OCI-LY3 (cell line): ENCODE measurements at regions not wholly inside any gene's neighbourhood (a gene's known extent, or its start where the extent isn't known, plus 50 kb on each side); places are given as distances from the start of the nearest gene placed in this dataset.

Source experiments
- H2AFZ ChIP-seq: fragments of 200-600, 300-600 bp; shearing (Covaris generic); 2 replicates; pipeline ENCODE4 v1.6.0; 2014; ENCODE audit warnings: antibody characterized with exemption, low read depth, low read length
- H3K27ac ChIP-seq: fragments of 200-600, 300-600 bp; sonication (generic); 2 replicates; pipeline ENCODE4 v1.5.1; 2014; ENCODE audit warnings: mild to moderate bottlenecking, low read length, moderate library complexity, mixed read lengths
- H3K27me3 ChIP-seq: fragments of 200-600, 300-600 bp; sonication (generic); 2 replicates; pipeline ENCODE4 v1.6.1; 2014; ENCODE audit warnings: low read depth, low read length, mixed read lengths
- H3K36me3 ChIP-seq: fragments of 200-600, 300-600 bp; sonication (generic); replicated peaks from 2 replicates; pipeline ENCODE3; 2014; ENCODE audit warnings: low read depth, low read length, mixed read lengths
- H3K4me1 ChIP-seq: fragments of 300-600, 200-600 bp; sonication (generic); 2 replicates; pipeline ENCODE4 v1.6.1; 2014; ENCODE audit warnings: low read length, mixed read lengths
- H3K4me2 ChIP-seq: fragments of 200-600, 300-600 bp; sonication (generic); 2 replicates; pipeline ENCODE4 v1.6.1; 2014; ENCODE audit warnings: low read length, mixed read lengths
- H3K4me3 ChIP-seq: fragments of 300-600, 200-600 bp; sonication (generic); 2 replicates; pipeline ENCODE4 v1.5.1; 2014; ENCODE audit warnings: antibody characterized with exemption, mild to moderate bottlenecking, low read length, moderate library complexity
- H3K79me2 ChIP-seq: fragments of 300-600, 200-600 bp; shearing (Covaris generic); 2 replicates; pipeline ENCODE4 v1.6.1; 2014; ENCODE audit warnings: mild to moderate bottlenecking, low read length, mixed read lengths
- H3K9ac ChIP-seq: fragments of 300-600, 200-600 bp; shearing (Covaris generic); 2 replicates; pipeline ENCODE4 v1.6.0; 2014; ENCODE audit warnings: mild to moderate bottlenecking, low read length, moderate library complexity
- H3K9me3 ChIP-seq: fragments of 200-600, 300-600 bp; shearing (Covaris generic); 2 replicates; pipeline ENCODE4 v1.6.1; 2014; ENCODE audit warnings: low read length, mixed read lengths; ENCODE audit not compliant: insufficient read depth
- H4K20me1 ChIP-seq: fragments of 200-600, 300-600 bp; sonication (generic); 2 replicates; pipeline ENCODE4 v1.6.1; 2016; ENCODE audit warnings: low read length, mixed read lengths; ENCODE audit not compliant: insufficient read depth
- EZH2phosphoT487 ChIP-seq: fragments of 200-600 bp; shearing (Covaris generic); IDR thresholded peaks from 2 replicates; pipeline ENCODE4 v1.6.1; 2018; ENCODE audit warnings: antibody characterized with exemption, mixed run types, low read depth
- TF ChIP-seq, protein P1 (sequence below): fragments of 200-600, 300-600 bp; sonication (generic); IDR thresholded peaks from 2 replicates; pipeline ENCODE4 v1.5.1; 2014; ENCODE audit warnings: antibody characterized with exemption, low read length, low read depth

DNA sequence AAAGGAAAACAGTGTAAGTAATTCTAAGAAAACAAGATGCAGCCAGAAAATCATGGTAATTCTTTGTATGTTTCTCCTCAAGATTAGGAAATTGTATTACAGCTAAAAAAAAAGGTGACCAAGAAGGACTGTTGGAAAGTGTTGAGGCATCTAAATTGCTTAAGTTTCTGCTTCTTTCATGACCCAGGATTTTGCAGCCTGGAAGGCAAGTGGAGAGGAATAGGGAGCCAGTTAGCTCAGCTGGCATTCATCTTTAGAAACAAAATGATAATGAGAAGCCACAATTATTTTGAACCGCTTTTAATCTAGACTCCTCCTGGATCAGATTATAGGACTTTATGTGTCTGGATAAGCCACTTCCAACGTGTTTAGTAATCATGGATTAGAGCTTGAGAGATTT is 56.8 kb upstream of the TMEM229A start:
- Histone ChIP-seq H3K79me2 (no peaks in the 10 kb centered on the region), H3K36me3 (no peaks in the 10 kb centered on the region), H3K4me2 (no peak overlapping the region), H3K27me3 (no peaks in the 10 kb centered on the region), H3K9me3 (no peaks in the 10 kb centered on the region), H4K20me1 (no peaks in the 10 kb centered on the region), H3K4me3 (no peak overlapping the region), H3K27ac (no peak overlapping the region), H3K9ac (no peak overlapping the region), H3K4me1 (no peaks in the 10 kb centered on the region), H2AFZ (no peak overlapping the region)
- TF ChIP-seq, protein P1, sequence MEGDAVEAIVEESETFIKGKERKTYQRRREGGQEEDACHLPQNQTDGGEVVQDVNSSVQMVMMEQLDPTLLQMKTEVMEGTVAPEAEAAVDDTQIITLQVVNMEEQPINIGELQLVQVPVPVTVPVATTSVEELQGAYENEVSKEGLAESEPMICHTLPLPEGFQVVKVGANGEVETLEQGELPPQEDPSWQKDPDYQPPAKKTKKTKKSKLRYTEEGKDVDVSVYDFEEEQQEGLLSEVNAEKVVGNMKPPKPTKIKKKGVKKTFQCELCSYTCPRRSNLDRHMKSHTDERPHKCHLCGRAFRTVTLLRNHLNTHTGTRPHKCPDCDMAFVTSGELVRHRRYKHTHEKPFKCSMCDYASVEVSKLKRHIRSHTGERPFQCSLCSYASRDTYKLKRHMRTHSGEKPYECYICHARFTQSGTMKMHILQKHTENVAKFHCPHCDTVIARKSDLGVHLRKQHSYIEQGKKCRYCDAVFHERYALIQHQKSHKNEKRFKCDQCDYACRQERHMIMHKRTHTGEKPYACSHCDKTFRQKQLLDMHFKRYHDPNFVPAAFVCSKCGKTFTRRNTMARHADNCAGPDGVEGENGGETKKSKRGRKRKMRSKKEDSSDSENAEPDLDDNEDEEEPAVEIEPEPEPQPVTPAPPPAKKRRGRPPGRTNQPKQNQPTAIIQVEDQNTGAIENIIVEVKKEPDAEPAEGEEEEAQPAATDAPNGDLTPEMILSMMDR: no peak
- TF ChIP-seq EZH2phosphoT487: no peak

DNA sequence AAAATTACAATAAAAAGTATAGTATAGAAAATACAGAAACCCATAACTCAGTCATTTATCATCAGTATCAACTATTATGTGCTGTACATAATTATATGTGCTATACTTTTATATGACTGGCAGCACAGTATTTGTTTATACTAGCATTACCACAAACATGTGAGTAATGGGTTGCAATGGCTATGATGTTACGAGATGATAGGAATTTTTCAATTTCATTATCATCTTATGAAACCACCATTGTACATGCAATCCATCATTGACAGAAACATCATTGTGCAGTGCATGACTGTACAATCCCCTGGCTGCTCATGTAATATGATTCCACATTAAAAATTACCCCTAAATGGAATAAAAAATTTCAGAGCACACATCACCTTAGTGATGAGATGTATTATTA is 55.7 kb upstream of the TMEM229A start:
- TF ChIP-seq EZH2phosphoT487: no peak
- TF ChIP-seq, protein P1: no peak
- no peak overlapping the region for H3K4me3 ChIP-seq
- H3K36me3 ChIP-seq: no peaks in the 10 kb centered on the region
- no peaks in the 10 kb centered on the region for H4K20me1 ChIP-seq
- H3K79me2 ChIP-seq: no peaks in the 10 kb centered on the region
- H2AFZ ChIP-seq: no peak overlapping the region
- H3K27me3 ChIP-seq: no peaks in the 10 kb centered on the region
- H3K4me1 ChIP-seq: no peaks in the 10 kb centered on the region
- H3K9me3 ChIP-seq: no peaks in the 10 kb centered on the region
- H3K4me2 ChIP-seq: no peak overlapping the region
- no peak overlapping the region for H3K27ac ChIP-seq
- no peak overlapping the region for H3K9ac ChIP-seq

DNA sequence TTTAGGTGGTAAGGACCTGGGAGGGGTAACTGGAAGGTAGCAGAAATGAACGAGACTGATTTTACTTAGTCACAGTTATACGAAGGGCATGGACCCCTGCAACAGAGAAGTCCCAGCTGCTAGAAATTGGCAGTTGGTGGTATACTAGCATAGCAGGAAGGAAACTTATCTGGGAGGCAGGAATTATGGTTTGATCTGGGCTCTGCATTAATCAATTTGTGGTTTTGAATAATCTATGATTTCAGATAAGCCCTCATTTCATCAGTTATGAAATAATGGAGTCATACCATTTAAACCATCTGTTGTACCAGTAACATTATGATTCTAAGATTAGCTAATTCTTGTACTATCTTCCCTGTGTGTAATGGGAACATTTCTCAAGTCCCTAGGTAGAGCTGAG is 54.0 kb upstream of the TMEM229A start:
- Histone ChIP-seq H3K9me3 (no peaks in the 10 kb centered on the region), H3K27me3 (no peaks in the 10 kb centered on the region), H4K20me1 (no peaks in the 10 kb centered on the region), H3K9ac (no peak overlapping the region), H3K36me3 (no peaks in the 10 kb centered on the region), H3K27ac (no peak overlapping the region), H3K4me2 (no peak overlapping the region), H3K79me2 (no peaks in the 10 kb centered on the region), H2AFZ (no peak overlapping the region), H3K4me3 (no peak overlapping the region), H3K4me1 (no peaks in the 10 kb centered on the region)
- TF ChIP-seq EZH2phosphoT487: no peak
- TF ChIP-seq, protein P1: no peak

DNA sequence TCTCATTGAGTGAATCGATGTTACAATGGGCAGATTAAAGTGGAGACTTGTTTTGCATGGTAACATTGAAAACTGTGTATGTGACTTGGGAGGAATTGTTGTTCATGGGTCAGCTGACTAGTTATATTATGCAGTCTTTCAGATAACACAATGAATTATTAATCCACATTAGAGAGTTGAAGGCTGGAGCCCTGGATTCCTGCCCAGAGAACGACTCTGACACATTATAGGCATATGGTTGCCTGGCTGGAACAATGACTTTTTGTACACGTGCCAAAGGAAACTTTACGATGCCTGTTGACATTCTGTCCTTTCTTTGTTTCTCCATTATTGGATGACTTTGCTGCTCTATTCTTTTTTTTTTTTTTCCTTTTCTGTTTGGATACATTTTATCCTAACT is 52.3 kb upstream of the TMEM229A start:
- H3K9ac ChIP-seq: no peak overlapping the region
- no peak overlapping the region for H2AFZ ChIP-seq
- H3K9me3 ChIP-seq: no peaks in the 10 kb centered on the region
- no peak overlapping the region for H3K4me3 ChIP-seq
- no peaks in the 10 kb centered on the region for H4K20me1 ChIP-seq
- TF ChIP-seq EZH2phosphoT487: no peak
- TF ChIP-seq, protein P1: no peak
- no peaks in the 10 kb centered on the region for H3K36me3 ChIP-seq
- no peaks in the 10 kb centered on the region for H3K27me3 ChIP-seq
- H3K4me2 ChIP-seq: no peak overlapping the region
- H3K27ac ChIP-seq: no peak overlapping the region
- no peaks in the 10 kb centered on the region for H3K79me2 ChIP-seq
- no peaks in the 10 kb centered on the region for H3K4me1 ChIP-seq
